Transverse colon (tissue), 4 donors: ENCODE measurements at regions not wholly inside any gene's neighbourhood (a gene's known extent, or its start where the extent isn't known, plus 50 kb on each side); places are given as distances from the start of the nearest gene placed in this dataset.

Experiments used
- DNase-seq: peaks from one replicate; pipeline ENCODE4 v3.0.0-alpha.2; 2019
- H3K27ac ChIP-seq, 4 donors: fragments of 200-600 bp; sonication (generic); 2 replicates each; pipeline ENCODE4 v1.5.1; 2016 to 2018; ENCODE audit warnings: inconsistent platforms in 4 of 4
- H3K27me3 ChIP-seq: fragments of 200-600 bp; sonication (generic); 2 replicates; pipeline ENCODE4 v1.5.1; 2017; ENCODE audit warnings: inconsistent platforms
- H3K36me3 ChIP-seq, 4 donors: fragments of 200-600 bp; sonication (generic); 2 replicates each; pipeline ENCODE4 v1.5.1; 2017 to 2019; ENCODE audit warnings: inconsistent platforms in 4 of 4
- H3K4me1 ChIP-seq, 4 donors: fragments of 200-600 bp; sonication (generic); 2 replicates each; pipeline ENCODE4 v1.5.1; 2017 to 2020; ENCODE audit warnings: inconsistent platforms in 4 of 4
- H3K4me3 ChIP-seq, 4 donors: fragments of 200-600 bp; sonication (generic); 1 replicate in 1 of 4; 2 replicates in 3 of 4; pipeline versions ENCODE4 v1.5.1 to v1.6.1; 2017 to 2019; ENCODE audit warnings: inconsistent platforms in 4 of 4
- H3K9me3 ChIP-seq, 2 donors: fragments of 200-600 bp; sonication (generic); 2 replicates each; pipeline ENCODE4 v1.5.1; 2017 to 2019; ENCODE audit warnings: inconsistent platforms in 2 of 2
- EP300 ChIP-seq: sonication (generic); formaldehyde crosslinking; IDR thresholded peaks from one replicate; pipeline ENCODE4 v1.6.1; 2017; ENCODE audit warnings: antibody characterized with exemption, low read depth
- POLR2A ChIP-seq: fragments of 450-650 bp; IDR thresholded peaks from one replicate; pipeline ENCODE4 v1.6.1; 2016; ENCODE audit warnings: antibody characterized with exemption, mild to moderate bottlenecking, moderate library complexity
- POLR2AphosphoS5 ChIP-seq, 3 donors: sonication (generic); formaldehyde crosslinking; IDR thresholded peaks; one replicate each; pipeline ENCODE4 v1.6.1; 2016; ENCODE audit warnings: antibody characterized with exemption in 3 of 3
- WGBS, 2 donors: methylation state at CpG; one replicate each; pipeline ENCODE4 v1.1.5; 2018; ENCODE audit warnings: low coverage in 1 of 2; 5-methylcytosine and 5-hydroxymethylcytosine counted together
- in situ Hi-C, 4 donors: fragments of 200-750 bp; cut with MboI; loops; one replicate each; pipeline versions ENCODE4 v1.15.0 to v1.15.1; 2017; ENCODE audit warnings: low sequenced_read_pairs in 3 of 4, low pct_ligation_motif_present in 1 of 4, low pct_unique_long_range_greater_than_20kb in 1 of 4
- intact Hi-C: fragments of 100-400 bp; cut with DNase I; formaldehyde crosslinking; loops from one replicate; pipeline ENCODE4 v1.15.1; 2023; ENCODE audit warnings: low total_unique reads
- TF ChIP-seq, protein P1 (sequence below), 5 experiments: fragments of 200-600 bp in 3 of 5; fragments of 450-650 bp in 2 of 5; sonication (generic) in 3 of 5; IDR thresholded peaks; 1 replicate in 2 of 5; 2 replicates in 3 of 5; pipeline ENCODE4 v1.5.1; 2016 to 2017; ENCODE audit warnings: antibody characterized with exemption in 5 of 5, inconsistent platforms in 3 of 5, mild to moderate bottlenecking in 2 of 5, moderate library complexity in 1 of 5

DNA sequence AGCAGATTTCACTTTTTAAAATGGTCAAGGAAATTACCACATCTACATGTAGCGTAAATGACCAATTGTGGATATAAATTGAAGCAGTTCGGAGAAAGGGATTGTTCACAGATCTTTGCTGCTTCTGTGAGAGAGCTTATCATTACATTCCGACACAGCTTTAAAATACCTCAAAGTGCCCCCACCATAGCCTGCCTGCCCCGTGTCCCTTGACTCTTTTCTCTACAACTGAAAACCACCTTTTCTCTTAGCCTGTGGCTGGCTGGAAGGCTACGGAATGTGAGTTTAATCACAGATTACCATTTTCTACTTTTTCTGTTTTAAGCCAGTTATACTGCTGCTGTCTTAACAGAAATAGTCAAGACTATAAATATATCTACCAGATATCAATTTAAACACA, 347.2 kb upstream of the MAP3K7 start:
- Histone ChIP-seq H3K27me3 (no peaks in the 10 kb centered on the region), H3K4me3 (no peak overlapping the region), H3K4me1 (no peaks in the 10 kb centered on the region), H3K9me3 (no peaks in the 10 kb centered on the region), H3K36me3 (no peaks in the 10 kb centered on the region), H3K27ac (no peak overlapping the region)
- in situ Hi-C loops (no loop called here), intact Hi-C loops (no loop called here)
- no peak for TF ChIP-seq POLR2AphosphoS5 (IDR thresholded peaks at IDR 0.05)
- TF ChIP-seq, protein P1, sequence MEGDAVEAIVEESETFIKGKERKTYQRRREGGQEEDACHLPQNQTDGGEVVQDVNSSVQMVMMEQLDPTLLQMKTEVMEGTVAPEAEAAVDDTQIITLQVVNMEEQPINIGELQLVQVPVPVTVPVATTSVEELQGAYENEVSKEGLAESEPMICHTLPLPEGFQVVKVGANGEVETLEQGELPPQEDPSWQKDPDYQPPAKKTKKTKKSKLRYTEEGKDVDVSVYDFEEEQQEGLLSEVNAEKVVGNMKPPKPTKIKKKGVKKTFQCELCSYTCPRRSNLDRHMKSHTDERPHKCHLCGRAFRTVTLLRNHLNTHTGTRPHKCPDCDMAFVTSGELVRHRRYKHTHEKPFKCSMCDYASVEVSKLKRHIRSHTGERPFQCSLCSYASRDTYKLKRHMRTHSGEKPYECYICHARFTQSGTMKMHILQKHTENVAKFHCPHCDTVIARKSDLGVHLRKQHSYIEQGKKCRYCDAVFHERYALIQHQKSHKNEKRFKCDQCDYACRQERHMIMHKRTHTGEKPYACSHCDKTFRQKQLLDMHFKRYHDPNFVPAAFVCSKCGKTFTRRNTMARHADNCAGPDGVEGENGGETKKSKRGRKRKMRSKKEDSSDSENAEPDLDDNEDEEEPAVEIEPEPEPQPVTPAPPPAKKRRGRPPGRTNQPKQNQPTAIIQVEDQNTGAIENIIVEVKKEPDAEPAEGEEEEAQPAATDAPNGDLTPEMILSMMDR (IDR thresholded peaks at IDR 0.05) = no peak
- TF ChIP-seq POLR2A = no peak
- no peak for TF ChIP-seq EP300
- 87 to 90% methylated on average over 5 of the region's 5 CpGs for WGBS, 2 donors
- DNase-seq = no peak

DNA sequence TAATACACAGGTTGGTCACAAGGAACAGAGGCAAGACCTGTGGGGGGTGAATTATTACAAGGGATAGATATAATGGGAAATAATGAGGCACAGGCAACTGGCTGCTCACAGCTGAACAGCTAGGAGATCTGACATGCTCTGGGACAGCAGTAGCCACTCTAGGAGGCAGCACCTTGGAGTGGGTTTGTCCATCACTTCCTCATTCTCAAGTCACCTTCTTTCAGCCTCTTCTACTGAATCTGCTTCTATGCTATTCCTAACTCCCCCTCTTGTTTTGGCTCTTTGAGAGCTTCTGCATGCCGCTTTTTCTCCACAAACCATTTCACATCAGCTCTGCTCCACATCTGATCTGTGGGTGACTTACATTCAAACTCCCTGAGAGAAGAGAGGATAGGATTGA, 345.5 kb upstream of the MAP3K7 start:
- H3K27ac ChIP-seq = no peak overlapping the region
- intact Hi-C loops = no loop called here
- DNase-seq = no peak
- no peaks in the 10 kb centered on the region for H3K36me3 ChIP-seq
- H3K4me3 ChIP-seq = no peak overlapping the region
- WGBS, 2 donors = 83 to 100% methylated on average over 1 of the region's 1 CpG
- no peaks in the 10 kb centered on the region for H3K27me3 ChIP-seq
- TF ChIP-seq POLR2A (no peak), POLR2AphosphoS5 (IDR thresholded peaks at IDR 0.05) (no peak)
- no peaks in the 10 kb centered on the region for H3K9me3 ChIP-seq
- in situ Hi-C loops = no loop called here
- H3K4me1 ChIP-seq = no peaks in the 10 kb centered on the region

DNA sequence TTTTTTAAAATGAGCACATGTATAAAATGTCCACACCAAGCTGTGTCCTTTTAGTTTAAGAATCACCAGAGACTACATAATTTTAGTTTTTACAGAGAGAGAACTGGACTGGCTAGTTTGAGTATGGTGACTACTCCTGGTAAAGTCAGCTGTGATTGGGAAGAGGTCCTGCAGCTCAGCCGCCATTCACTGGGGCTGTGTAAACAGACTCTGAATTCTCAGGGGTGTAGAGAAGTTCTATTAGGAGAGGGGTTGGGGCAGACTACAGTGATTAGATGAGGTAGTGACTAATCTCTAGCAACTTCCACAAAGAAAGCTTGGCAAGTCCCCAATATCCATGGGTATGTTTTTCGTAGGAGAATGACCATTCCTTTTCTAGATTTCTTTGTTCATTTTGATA, 341.2 kb upstream of the MAP3K7 start:
- Histone ChIP-seq H3K27me3 (no peaks in the 10 kb centered on the region), H3K4me1 (no peaks in the 10 kb centered on the region), H3K4me3 (no peak overlapping the region), H3K9me3 (no peaks in the 10 kb centered on the region), H3K27ac (no peak overlapping the region), H3K36me3 (no peaks in the 10 kb centered on the region)
- intact Hi-C loops (no loop called here), in situ Hi-C loops (no loop called here)
- WGBS, 2 donors = 81% methylated on average over 2 of the region's 2 CpGs; no CpG with 5 or more reads in 1 of the 2 donors
- TF ChIP-seq POLR2A (no peak), POLR2AphosphoS5 (IDR thresholded peaks at IDR 0.05) (no peak), EP300 (no peak)
- TF ChIP-seq, protein P1 (IDR thresholded peaks at IDR 0.05) = no peak
- no peak for DNase-seq

DNA sequence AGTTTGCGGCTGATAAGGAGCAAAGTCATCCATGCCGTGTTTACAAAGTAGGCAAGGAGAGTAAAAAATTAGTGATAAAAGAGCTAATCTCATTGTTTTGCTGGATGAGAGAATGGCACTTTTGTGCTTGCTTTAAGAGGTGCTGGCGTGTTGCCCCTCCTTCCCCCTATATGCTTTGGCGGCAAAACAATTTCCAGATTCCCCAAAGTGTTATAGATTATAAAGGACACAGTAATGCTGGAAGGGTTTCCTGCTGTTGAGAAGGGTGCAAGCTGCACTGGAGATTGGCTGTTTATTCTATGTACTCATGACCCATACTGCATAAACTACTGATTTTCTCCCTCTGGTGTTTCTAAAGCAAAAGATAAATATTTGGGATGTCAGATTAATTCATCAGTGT, 338.9 kb upstream of the MAP3K7 start:
- WGBS, 2 donors = 20 to 33% methylated on average over 3 to 4 of the region's 4 CpGs
- in situ Hi-C loops (no loop called here), intact Hi-C loops (no loop called here)
- no peak for DNase-seq
- Histone ChIP-seq H3K27me3 (no peaks in the 10 kb centered on the region), H3K9me3 (no peaks in the 10 kb centered on the region), H3K4me1 (no peaks in the 10 kb centered on the region), H3K4me3 (no peak overlapping the region), H3K27ac (no peak overlapping the region), H3K36me3 (no peaks in the 10 kb centered on the region)
- TF ChIP-seq, protein P1 (IDR thresholded peaks at IDR 0.05) = no peak
- TF ChIP-seq EP300 = no peak
- TF ChIP-seq POLR2A = no peak

DNA sequence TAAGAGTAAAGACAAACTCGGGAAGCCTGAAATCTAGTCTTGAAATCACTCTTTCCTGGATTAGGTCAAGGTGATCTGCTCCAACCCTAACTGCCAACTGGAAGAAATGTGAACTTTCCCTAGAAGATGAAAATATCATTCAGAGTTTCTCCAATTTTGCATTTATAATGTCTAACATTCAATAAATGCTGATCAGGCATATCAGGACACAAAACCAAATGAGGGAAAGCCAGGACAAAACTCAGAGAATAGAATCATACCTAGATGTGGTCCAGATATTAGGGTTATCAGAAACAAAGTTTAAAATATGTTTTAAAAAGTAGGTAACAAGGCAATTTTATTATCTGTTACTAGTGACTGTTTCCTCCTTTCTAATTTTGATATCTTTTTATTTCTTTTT, 335.5 kb upstream of the MAP3K7 start:
- Histone ChIP-seq H3K27me3 (no peaks in the 10 kb centered on the region), H3K4me1 (no peaks in the 10 kb centered on the region), H3K9me3 (no peaks in the 10 kb centered on the region), H3K27ac (no peak overlapping the region), H3K36me3 (no peaks in the 10 kb centered on the region), H3K4me3 (no peak overlapping the region)
- TF ChIP-seq, protein P1 (IDR thresholded peaks at IDR 0.05) = no peak
- TF ChIP-seq EP300 (no peak), POLR2AphosphoS5 (IDR thresholded peaks at IDR 0.05) (no peak), POLR2A (no peak)
- intact Hi-C loops (no loop called here), in situ Hi-C loops (no loop called here)
- no peak for DNase-seq
- WGBS, 2 donors = 81 to 86% methylated on average over 1 of the region's 1 CpG
